ENCODE measurements at regions not wholly inside any gene's neighbourhood (a gene's known extent, or its start where the extent isn't known, plus 50 kb on each side); places are given as distances from the start of the nearest gene placed in this dataset.

DNA sequence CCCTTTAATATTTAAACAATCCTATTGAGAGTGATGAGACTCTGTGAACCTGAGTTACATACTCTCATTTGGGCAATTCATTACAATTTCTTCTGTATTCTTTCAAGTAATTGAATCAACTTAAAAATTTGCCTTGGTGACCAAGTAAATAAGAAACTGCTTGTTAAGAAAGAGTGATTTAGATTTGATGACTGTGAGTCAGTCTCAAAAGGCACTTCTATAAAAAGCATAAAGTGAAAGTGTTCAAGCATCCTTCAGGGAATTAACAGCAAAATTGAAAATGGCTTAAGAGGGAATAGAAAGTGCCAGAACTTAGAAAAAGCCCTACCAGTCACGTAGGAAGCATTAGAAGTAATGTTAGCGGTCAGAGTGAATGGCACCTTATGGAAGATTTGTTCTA lies 654.7 kb downstream of the EPM2A start:
- peak; percentile 13 for DNase-seq (ENCODE audit: insufficient read length, low spot score, missing footprints)
- Histone ChIP-seq H3K9me3 (ENCODE audit: low read depth, low read length) (no peaks in the 10 kb centered on the region), H3K4me3 (ENCODE audit: insufficient read depth, low read length) (no peak overlapping the region), H3K36me3 (ENCODE audit: insufficient read depth, low read length) (no peaks in the 10 kb centered on the region), H3K4me2 (ENCODE audit: insufficient read depth, low read length) (no peak overlapping the region), H4K20me1 (ENCODE audit: insufficient read depth, low read length) (no peaks in the 10 kb centered on the region), H3K27me3 (ENCODE audit: insufficient read depth, low read length) (no peaks in the 10 kb centered on the region), H3K79me2 (ENCODE audit: insufficient read depth, low read length) (no peaks in the 10 kb centered on the region), H3K27ac (ENCODE audit: low read depth, low read length) (no peak overlapping the region), H2AFZ (ENCODE audit: low read length) (peak overlapping the region; percentile 58), H3K4me1 (ENCODE audit: insufficient read depth, low read length) (no peaks in the 10 kb centered on the region)
- TF ChIP-seq, protein P1, sequence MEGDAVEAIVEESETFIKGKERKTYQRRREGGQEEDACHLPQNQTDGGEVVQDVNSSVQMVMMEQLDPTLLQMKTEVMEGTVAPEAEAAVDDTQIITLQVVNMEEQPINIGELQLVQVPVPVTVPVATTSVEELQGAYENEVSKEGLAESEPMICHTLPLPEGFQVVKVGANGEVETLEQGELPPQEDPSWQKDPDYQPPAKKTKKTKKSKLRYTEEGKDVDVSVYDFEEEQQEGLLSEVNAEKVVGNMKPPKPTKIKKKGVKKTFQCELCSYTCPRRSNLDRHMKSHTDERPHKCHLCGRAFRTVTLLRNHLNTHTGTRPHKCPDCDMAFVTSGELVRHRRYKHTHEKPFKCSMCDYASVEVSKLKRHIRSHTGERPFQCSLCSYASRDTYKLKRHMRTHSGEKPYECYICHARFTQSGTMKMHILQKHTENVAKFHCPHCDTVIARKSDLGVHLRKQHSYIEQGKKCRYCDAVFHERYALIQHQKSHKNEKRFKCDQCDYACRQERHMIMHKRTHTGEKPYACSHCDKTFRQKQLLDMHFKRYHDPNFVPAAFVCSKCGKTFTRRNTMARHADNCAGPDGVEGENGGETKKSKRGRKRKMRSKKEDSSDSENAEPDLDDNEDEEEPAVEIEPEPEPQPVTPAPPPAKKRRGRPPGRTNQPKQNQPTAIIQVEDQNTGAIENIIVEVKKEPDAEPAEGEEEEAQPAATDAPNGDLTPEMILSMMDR (IDR thresholded peaks at IDR 0.05; ENCODE audit: extremely low read depth, low read depth, low read length) = no peak

DNA sequence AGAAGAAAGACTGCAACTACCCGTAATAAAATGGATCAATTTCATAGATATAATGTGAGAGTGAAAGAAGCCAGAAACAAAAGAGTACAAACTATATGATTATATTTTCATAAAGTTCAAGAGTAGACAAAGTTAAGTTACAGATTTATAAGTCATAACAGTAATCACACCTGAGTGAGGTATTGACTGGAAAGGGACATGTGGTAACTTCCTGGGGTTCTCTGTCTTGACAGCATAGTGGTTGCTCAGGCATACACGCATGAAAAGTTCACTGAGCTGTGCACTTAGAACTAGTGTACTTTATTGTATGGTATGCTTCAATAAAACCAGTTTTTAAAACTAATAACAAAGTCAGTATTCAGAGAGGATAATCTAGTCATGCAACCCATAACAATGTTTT lies 653.6 kb downstream of the EPM2A start:
- peaks cover 2% of the 10 kb centered on the region for H3K4me1 ChIP-seq (ENCODE audit: insufficient read depth, low read length)
- DNase-seq (ENCODE audit: insufficient read length, low spot score, missing footprints) = no peak
- H3K27ac ChIP-seq (ENCODE audit: low read depth, low read length) = no peak overlapping the region
- H3K4me2 ChIP-seq (ENCODE audit: insufficient read depth, low read length) = no peak overlapping the region
- H3K9me3 ChIP-seq (ENCODE audit: low read depth, low read length) = no peaks in the 10 kb centered on the region
- H3K27me3 ChIP-seq (ENCODE audit: insufficient read depth, low read length) = no peaks in the 10 kb centered on the region
- H4K20me1 ChIP-seq (ENCODE audit: insufficient read depth, low read length) = no peaks in the 10 kb centered on the region
- no peaks in the 10 kb centered on the region for H3K79me2 ChIP-seq (ENCODE audit: insufficient read depth, low read length)
- H3K36me3 ChIP-seq (ENCODE audit: insufficient read depth, low read length) = no peaks in the 10 kb centered on the region
- no peak overlapping the region for H3K4me3 ChIP-seq (ENCODE audit: insufficient read depth, low read length)
- TF ChIP-seq, protein P1 (IDR thresholded peaks at IDR 0.05; ENCODE audit: extremely low read depth, low read depth, low read length) = no peak
- no peak overlapping the region for H2AFZ ChIP-seq (ENCODE audit: low read length)

DNA sequence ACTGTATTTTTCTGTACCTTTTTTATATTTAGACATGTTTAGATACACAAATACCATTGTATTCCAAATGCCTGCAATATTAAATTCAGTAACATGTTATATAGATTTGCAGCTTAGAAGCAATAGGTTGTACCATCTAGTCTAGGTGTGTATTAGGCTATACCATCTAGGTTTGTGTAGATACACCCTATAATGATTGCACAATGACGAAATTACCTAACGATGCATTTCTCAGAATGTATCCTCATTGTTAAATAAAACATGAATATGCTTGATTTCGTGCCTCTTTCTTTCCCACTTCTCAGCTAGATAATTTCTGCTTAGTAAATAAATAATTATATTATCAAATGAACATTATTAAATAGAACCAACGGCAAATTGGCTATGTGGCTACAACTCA lies 653.0 kb downstream of the EPM2A start:
- H4K20me1 ChIP-seq (ENCODE audit: insufficient read depth, low read length) = no peaks in the 10 kb centered on the region
- H3K27me3 ChIP-seq (ENCODE audit: insufficient read depth, low read length) = no peaks in the 10 kb centered on the region
- no peaks in the 10 kb centered on the region for H3K36me3 ChIP-seq (ENCODE audit: insufficient read depth, low read length)
- H2AFZ ChIP-seq (ENCODE audit: low read length) = no peak overlapping the region
- no peak overlapping the region for H3K27ac ChIP-seq (ENCODE audit: low read depth, low read length)
- no peaks in the 10 kb centered on the region for H3K9me3 ChIP-seq (ENCODE audit: low read depth, low read length)
- H3K4me1 ChIP-seq (ENCODE audit: insufficient read depth, low read length) = peaks cover 2% of the 10 kb centered on the region
- no peak for DNase-seq (ENCODE audit: insufficient read length, low spot score, missing footprints)
- no peak overlapping the region for H3K4me2 ChIP-seq (ENCODE audit: insufficient read depth, low read length)
- H3K4me3 ChIP-seq (ENCODE audit: insufficient read depth, low read length) = no peak overlapping the region
- H3K79me2 ChIP-seq (ENCODE audit: insufficient read depth, low read length) = no peaks in the 10 kb centered on the region
- TF ChIP-seq, protein P1 (IDR thresholded peaks at IDR 0.05; ENCODE audit: extremely low read depth, low read depth, low read length) = no peak

DNA sequence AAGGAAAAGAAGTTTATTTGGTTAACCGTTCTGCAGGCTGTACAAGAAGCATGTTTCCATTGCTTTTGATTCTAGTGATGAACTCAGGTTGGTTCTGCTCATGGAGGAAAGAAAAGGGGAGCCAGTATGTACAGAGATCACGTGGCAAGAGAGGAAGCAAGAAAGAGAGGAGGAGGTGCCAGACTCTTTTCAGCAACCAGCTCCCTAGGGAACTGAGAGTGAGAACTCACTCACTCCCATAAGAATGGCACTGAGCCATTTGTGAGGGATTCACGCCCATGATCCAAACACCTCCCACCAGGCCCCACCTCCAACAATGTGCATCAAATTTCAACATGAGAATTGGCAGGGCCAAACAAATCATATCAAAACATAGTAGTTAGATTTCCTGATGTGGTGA lies 649.1 kb downstream of the EPM2A start:
- Histone ChIP-seq H4K20me1 (ENCODE audit: insufficient read depth, low read length) (no peaks in the 10 kb centered on the region), H3K36me3 (ENCODE audit: insufficient read depth, low read length) (no peaks in the 10 kb centered on the region), H3K4me2 (ENCODE audit: insufficient read depth, low read length) (peak overlapping the region; percentile 26), H3K4me1 (ENCODE audit: insufficient read depth, low read length) (peaks cover 2% of the 10 kb centered on the region), H3K4me3 (ENCODE audit: insufficient read depth, low read length) (no peak overlapping the region), H3K27ac (ENCODE audit: low read depth, low read length) (no peak overlapping the region), H2AFZ (ENCODE audit: low read length) (no peak overlapping the region), H3K9me3 (ENCODE audit: low read depth, low read length) (no peaks in the 10 kb centered on the region), H3K79me2 (ENCODE audit: insufficient read depth, low read length) (no peaks in the 10 kb centered on the region), H3K27me3 (ENCODE audit: insufficient read depth, low read length) (no peaks in the 10 kb centered on the region)
- TF ChIP-seq, protein P1 (IDR thresholded peaks at IDR 0.05; ENCODE audit: extremely low read depth, low read depth, low read length) = no peak
- DNase-seq (ENCODE audit: insufficient read length, low spot score, missing footprints) = no peak

Measured in osteoblast (primary cell).